Endodermal cell (in vitro differentiated cells): ENCODE measurements at regions not wholly inside any gene's neighbourhood (a gene's known extent, or its start where the extent isn't known, plus 50 kb on each side); places are given as distances from the start of the nearest gene placed in this dataset.

Experiments used
- DNase-seq: peaks from one replicate; pipeline ENCODE4 v3.0.0-alpha.2; 2017
- H3K27ac ChIP-seq: 2 replicates; pipeline ENCODE4 v1.5.1; 2013; ENCODE audit warnings: mild to moderate bottlenecking, low read depth, low read length, moderate library complexity
- H3K27me3 ChIP-seq: 2 replicates; pipeline ENCODE4 v1.6.1; 2013; ENCODE audit warnings: mild to moderate bottlenecking, low read length, moderate library complexity; ENCODE audit not compliant: insufficient read depth, control insufficient read depth, poor library complexity, severe bottlenecking
- H3K36me3 ChIP-seq: 2 replicates; pipeline ENCODE4 v1.7.0; 2013; ENCODE audit warnings: mild to moderate bottlenecking, low read length, moderate library complexity; ENCODE audit not compliant: control insufficient read depth, insufficient read depth
- H3K4me1 ChIP-seq: one replicate; pipeline ENCODE4 v1.7.0; 2013; ENCODE audit warnings: low read length; ENCODE audit not compliant: control insufficient read depth, insufficient read depth
- H3K4me3 ChIP-seq: 2 replicates; pipeline ENCODE4 v1.5.1; 2013; ENCODE audit warnings: mild to moderate bottlenecking, low read length, moderate library complexity
- H3K9ac ChIP-seq: 2 replicates; pipeline ENCODE4 v1.6.1; 2013; ENCODE audit warnings: mild to moderate bottlenecking, low read length, moderate library complexity; ENCODE audit not compliant: poor library complexity, severe bottlenecking; ENCODE audit errors: extremely low read depth
- H3K9me3 ChIP-seq: 2 replicates; pipeline ENCODE4 v1.6.1; 2013; ENCODE audit warnings: mild to moderate bottlenecking, low read length, moderate library complexity; ENCODE audit not compliant: control insufficient read depth
- H3K27ac Mint-ChIP-seq: 2 replicates; pipeline ENCODE4 v1.8.0; 2020; ENCODE audit warnings: mixed read lengths
- H3K27me3 Mint-ChIP-seq: 2 replicates; pipeline ENCODE4 v1.8.0; 2021; ENCODE audit warnings: mild to moderate bottlenecking, mixed read lengths; ENCODE audit not compliant: insufficient read depth
- H3K36me3 Mint-ChIP-seq: 2 replicates; pipeline ENCODE4 v1.8.0; 2020; ENCODE audit warnings: low read depth, mixed read lengths
- H3K4me1 Mint-ChIP-seq: 2 replicates; pipeline ENCODE4 v1.8.0; 2020; ENCODE audit warnings: mixed read lengths
- H3K4me3 Mint-ChIP-seq: 2 replicates; pipeline ENCODE4 v1.8.0; 2020; ENCODE audit warnings: mild to moderate bottlenecking, moderate library complexity, mixed read lengths
- H3K9me3 Mint-ChIP-seq: 2 replicates; pipeline ENCODE4 v1.8.0; 2020; ENCODE audit warnings: mild to moderate bottlenecking, mixed read lengths
- WGBS, 2 experiments: methylation state at CpG; one replicate each; pipeline versions ENCODE4 v1.1.5 to v1.1.7; 2013; ENCODE audit warnings: missing lambda C conversion rate in 2 of 2, mixed read lengths in 1 of 2; ENCODE audit not compliant: insufficient coverage in 1 of 2, insufficient read length in 1 of 2; 5-methylcytosine and 5-hydroxymethylcytosine counted together
- TF ChIP-seq, protein P1 (sequence below): fragments of 200-600 bp; sonication (generic); conservative IDR thresholded peaks from 2 replicates; pipeline ENCODE4 v1.5.0; 2021; ENCODE audit warnings: antibody characterized with exemption, mild to moderate bottlenecking

DNA sequence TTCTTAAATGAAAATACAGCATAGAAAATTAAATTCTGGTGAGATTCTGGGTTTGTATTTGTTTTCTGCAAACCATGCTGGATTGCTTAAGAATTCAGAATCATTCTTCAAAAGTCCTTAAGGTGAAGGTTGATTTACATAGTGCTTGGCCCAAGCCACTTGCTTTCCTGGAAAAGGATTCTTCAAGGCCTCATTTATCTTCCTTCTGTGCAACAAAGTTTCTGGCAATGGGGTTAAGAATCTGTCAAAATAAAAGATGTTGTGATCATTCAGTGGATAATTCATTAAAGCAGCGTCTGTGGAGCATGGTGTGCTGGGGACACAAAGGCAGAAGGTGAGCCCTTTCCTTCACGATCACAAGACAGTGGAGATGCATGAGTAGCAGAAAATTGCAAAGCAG lies 351.9 kb downstream of the GALR1 start:
- WGBS, 2 experiments = 91 to 100% methylated on average over 1 to 2 of the region's 2 CpGs
- TF ChIP-seq, protein P1, sequence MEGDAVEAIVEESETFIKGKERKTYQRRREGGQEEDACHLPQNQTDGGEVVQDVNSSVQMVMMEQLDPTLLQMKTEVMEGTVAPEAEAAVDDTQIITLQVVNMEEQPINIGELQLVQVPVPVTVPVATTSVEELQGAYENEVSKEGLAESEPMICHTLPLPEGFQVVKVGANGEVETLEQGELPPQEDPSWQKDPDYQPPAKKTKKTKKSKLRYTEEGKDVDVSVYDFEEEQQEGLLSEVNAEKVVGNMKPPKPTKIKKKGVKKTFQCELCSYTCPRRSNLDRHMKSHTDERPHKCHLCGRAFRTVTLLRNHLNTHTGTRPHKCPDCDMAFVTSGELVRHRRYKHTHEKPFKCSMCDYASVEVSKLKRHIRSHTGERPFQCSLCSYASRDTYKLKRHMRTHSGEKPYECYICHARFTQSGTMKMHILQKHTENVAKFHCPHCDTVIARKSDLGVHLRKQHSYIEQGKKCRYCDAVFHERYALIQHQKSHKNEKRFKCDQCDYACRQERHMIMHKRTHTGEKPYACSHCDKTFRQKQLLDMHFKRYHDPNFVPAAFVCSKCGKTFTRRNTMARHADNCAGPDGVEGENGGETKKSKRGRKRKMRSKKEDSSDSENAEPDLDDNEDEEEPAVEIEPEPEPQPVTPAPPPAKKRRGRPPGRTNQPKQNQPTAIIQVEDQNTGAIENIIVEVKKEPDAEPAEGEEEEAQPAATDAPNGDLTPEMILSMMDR = no peak
- Histone ChIP-seq H3K27me3 (no peaks in the 10 kb centered on the region), H3K9ac (no peak overlapping the region), H3K36me3 (no peaks in the 10 kb centered on the region), H3K27ac (no peak overlapping the region), H3K9me3 (peaks cover 25% of the 10 kb centered on the region), H3K4me3 (no peak overlapping the region), H3K4me1 (no peaks in the 10 kb centered on the region)
- Mint-ChIP-seq H3K27ac (no peak overlapping the region), H3K27me3 (peaks cover 5% of the 10 kb centered on the region), H3K4me1 (peaks cover 7% of the 10 kb centered on the region), H3K9me3 (peaks cover 27% of the 10 kb centered on the region), H3K36me3 (no peaks in the 10 kb centered on the region), H3K4me3 (no peak overlapping the region)
- no peak for DNase-seq

DNA sequence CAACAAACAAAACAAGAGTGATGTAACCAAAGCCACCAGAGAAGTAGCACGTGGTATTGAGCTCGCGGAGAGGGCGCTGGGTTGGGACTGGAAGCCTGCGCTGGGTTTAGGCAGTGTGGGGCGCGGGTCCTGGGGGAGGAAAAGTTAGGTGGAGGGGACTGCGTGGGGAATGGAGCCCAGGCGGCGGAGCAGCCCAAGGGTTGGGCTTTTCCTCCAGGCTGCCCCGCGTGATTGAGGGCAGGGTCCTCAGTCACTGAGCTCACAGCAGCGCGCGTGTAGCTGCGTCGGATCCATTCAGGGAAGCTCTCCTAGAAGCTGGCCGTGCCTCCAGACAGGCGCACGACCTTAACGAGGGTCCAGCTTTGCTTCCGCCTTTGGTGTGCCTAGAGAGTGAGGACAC lies 357.4 kb downstream of the GALR1 start:
- no peak overlapping the region for H3K27ac Mint-ChIP-seq
- no peaks in the 10 kb centered on the region for H3K4me1 ChIP-seq
- H3K4me3 ChIP-seq = no peak overlapping the region

DNA sequence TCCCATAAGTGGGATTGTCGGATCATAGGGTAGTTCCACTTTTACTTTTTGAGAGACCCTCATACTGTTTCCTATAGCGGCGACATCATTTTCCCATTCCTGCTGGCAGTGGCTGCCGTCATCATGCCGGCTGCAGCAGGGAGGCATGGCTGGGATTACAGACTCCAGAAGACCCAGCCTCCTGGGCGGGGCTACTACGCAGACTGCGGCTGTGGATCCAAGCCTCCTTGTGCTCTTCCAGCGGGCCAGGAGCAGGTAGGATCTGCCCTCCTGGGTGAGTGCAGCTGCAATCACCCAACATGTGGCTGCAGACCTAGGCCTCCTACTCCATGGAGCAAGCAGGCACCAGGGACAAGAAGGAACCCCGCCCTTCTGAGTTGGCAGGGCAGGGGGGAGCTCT lies 359.2 kb downstream of the GALR1 start:
- H3K27me3 Mint-ChIP-seq = peaks cover 11% of the 10 kb centered on the region
- peaks cover 22% of the 10 kb centered on the region for H3K9me3 Mint-ChIP-seq
- peaks cover 13% of the 10 kb centered on the region for H3K9me3 ChIP-seq
- WGBS, 2 experiments = 92 to 98% methylated on average over 9 to 10 of the region's 10 CpGs
- no peak overlapping the region for H3K27ac Mint-ChIP-seq
- H3K4me1 Mint-ChIP-seq = no peaks in the 10 kb centered on the region
- H3K36me3 ChIP-seq = no peaks in the 10 kb centered on the region
- H3K36me3 Mint-ChIP-seq = no peaks in the 10 kb centered on the region
- H3K27ac ChIP-seq = no peak overlapping the region
- TF ChIP-seq, protein P1 = no peak
- H3K4me3 ChIP-seq = no peak overlapping the region
- H3K27me3 ChIP-seq = no peaks in the 10 kb centered on the region
- H3K9ac ChIP-seq = no peak overlapping the region
- no peak overlapping the region for H3K4me3 Mint-ChIP-seq
- H3K4me1 ChIP-seq = no peaks in the 10 kb centered on the region
- peak; percentile 85 for DNase-seq

More for the DNA sequence above, 357.4 kb downstream of the GALR1 start:
- DNase-seq = no peak
- TF ChIP-seq, protein P1 = no peak
- WGBS, 2 experiments = 93 to 98% methylated on average over 10 to 22 of the region's 22 CpGs
- no peaks in the 10 kb centered on the region for H3K4me1 Mint-ChIP-seq
- peaks cover 11% of the 10 kb centered on the region for H3K27me3 Mint-ChIP-seq
- no peaks in the 10 kb centered on the region for H3K36me3 Mint-ChIP-seq
- no peak overlapping the region for H3K9ac ChIP-seq
- H3K27ac ChIP-seq = no peak overlapping the region
- H3K9me3 ChIP-seq = peaks cover 25% of the 10 kb centered on the region
- no peaks in the 10 kb centered on the region for H3K27me3 ChIP-seq
- no peak overlapping the region for H3K4me3 Mint-ChIP-seq
- H3K9me3 Mint-ChIP-seq = peaks cover 32% of the 10 kb centered on the region
- no peaks in the 10 kb centered on the region for H3K36me3 ChIP-seq
